Heart left ventricle (tissue), 16 donors: ENCODE measurements at regions not wholly inside any gene's neighbourhood (a gene's known extent, or its start where the extent isn't known, plus 50 kb on each side); places are given as distances from the start of the nearest gene placed in this dataset.

ENCODE experiments used
- ATAC-seq, 4 donors: fragments of 200-7000 bp; cut with Tn5 transposase; one replicate each; pipeline ENCODE4 v1.9.1; 2020 to 2022; ENCODE audit warnings: moderate library complexity in 4 of 4, mild to moderate bottlenecking in 3 of 4, moderate number of reproducible peaks in 1 of 4
- DNase-seq, 5 donors: peaks; one replicate each; pipeline ENCODE4 v3.0.0-alpha.2; 2020
- H3K27ac ChIP-seq, 12 donors: fragments of 200-600 bp; sonication (generic) in 4 of 12; one replicate each; pipeline versions ENCODE4 v1.5.0 to v1.8.0; 2016 to 2022; ENCODE audit warnings: mild to moderate bottlenecking in 2 of 12
- H3K27me3 ChIP-seq, 9 donors: fragments of 200-600 bp; sonication (generic) in 2 of 9; one replicate each; pipeline versions ENCODE4 v1.5.1 to v1.8.0; 2016 to 2022; ENCODE audit warnings: mild to moderate bottlenecking in 3 of 9
- H3K36me3 ChIP-seq, 9 donors: fragments of 200-600 bp; sonication (generic) in 2 of 9; one replicate each; pipeline versions ENCODE4 v1.5.0 to v1.8.0; 2018 to 2022; ENCODE audit warnings: mild to moderate bottlenecking in 2 of 9
- H3K4me1 ChIP-seq, 12 donors: fragments of 200-600 bp; sonication (generic) in 4 of 12; one replicate each; pipeline versions ENCODE4 v1.5.0 to v1.8.0; 2016 to 2022; ENCODE audit warnings: mild to moderate bottlenecking in 3 of 12
- H3K4me3 ChIP-seq, 12 donors: fragments of 200-600 bp; sonication (generic) in 4 of 12; one replicate each; pipeline versions ENCODE4 v1.5.0 to v1.8.0; 2017 to 2022; ENCODE audit warnings: mild to moderate bottlenecking in 9 of 12, moderate library complexity in 4 of 12
- H3K9me3 ChIP-seq, 12 donors: fragments of 200-600 bp; sonication (generic) in 4 of 12; one replicate each; pipeline versions ENCODE4 v1.5.0 to v1.8.0; 2016 to 2022; ENCODE audit warnings: mild to moderate bottlenecking in 1 of 12
- CTCF ChIP-seq, 12 donors: fragments of 200-600 bp; sonication (generic) in 4 of 12; IDR thresholded peaks; one replicate each; pipeline versions ENCODE4 v1.5.0 to v1.8.0; 2018 to 2022; ENCODE audit warnings: antibody characterized with exemption in 12 of 12, mild to moderate bottlenecking in 5 of 12
- POLR2A ChIP-seq, 2 donors: fragments of 450-650 bp; IDR thresholded peaks; one replicate each; pipeline ENCODE4 v1.6.1; 2017; ENCODE audit warnings: antibody characterized with exemption in 2 of 2, mild to moderate bottlenecking in 2 of 2, moderate library complexity in 2 of 2
- WGBS, 4 donors: extraction: QIAGEN DNeasy Blood & Tissue Kit in 2 of 4; methylation state at CpG; one replicate each; pipeline versions ENCODE4 v1.1.5 to v1.1.7; 2013 to 2018; 5-methylcytosine and 5-hydroxymethylcytosine counted together
- intact Hi-C, 10 donors: fragments of 100-400 bp; cut with DNase I; formaldehyde crosslinking; loops; one replicate each; pipeline versions ENCODE4 v1.11.1 to v1.14.2; 2022
- donor health status: ischemic (EF 13 %, LVEDD 7.1; RV severe dilation, severe dysfunction).
- donor health status: healthy with polysubstance abuse.
- donor health status: DM: no; HTN: yes; CAD: no.
- donor health status: DM: no; HTN: no; CAD: no.
- donor health status: ischemic (EF 25% LVEDD 6.9; RV normal size, moderate dysfunction).
- donor health status: ischemic (EF 25% LVEDD 5.7; RV mildly dilated, moderate dysfunction).
- donor health status: healthy.
- donor health status: DM: yes; HTN: yes; CAD: no.
- donor health status: ischemic (EF 35%, LVEDD 5.7; RV mildly dilated, moderate dysfunction).
- donor health status: nonischemic (EF 11% LVEDD 7.7; RV severe dilation, severe dysfunction).
- donor health status: DM: yes; HTN: yes; CAD: no.
- donor health status: PGD.
- donor health status: ischemic (EF 29% LVEDD 5.4; RV normal size, mild dysfunction).
- donor health status: nonischemic (EF 23%, LVEDD 6.1; RV moderate dilation, normal function).

DNA sequence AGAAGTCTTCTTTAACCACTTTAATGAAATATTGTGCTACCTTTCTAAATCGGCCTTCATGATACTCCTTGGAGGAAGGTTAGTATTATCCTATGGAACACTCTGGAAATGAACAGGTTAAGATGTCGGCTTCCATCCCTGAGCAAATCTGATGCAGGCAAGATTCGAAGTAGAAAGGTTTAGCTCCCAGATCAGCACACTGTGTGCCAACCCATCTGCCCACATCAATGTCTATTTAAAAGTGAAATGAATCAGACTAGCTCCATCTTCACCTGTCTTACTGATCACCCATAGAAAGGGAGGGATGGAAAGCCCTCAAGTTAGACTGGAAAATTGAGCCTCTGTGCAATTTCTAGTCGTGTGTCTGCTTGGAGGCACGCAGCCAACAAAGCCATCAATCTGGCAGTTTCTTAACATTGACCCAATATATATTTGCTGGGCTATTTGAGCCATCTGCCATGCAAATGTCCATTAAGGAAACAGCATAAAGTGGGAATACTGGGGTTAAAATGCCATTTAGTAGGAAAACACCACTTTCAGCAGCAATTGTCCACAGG, 506.1 kb downstream of the RMST start:
- Histone ChIP-seq H3K9me3 (no peaks in the 10 kb centered on the region), H3K4me1 (no peaks in the 10 kb centered on the region), H3K4me3 (no peak overlapping the region), H3K27ac (no peak overlapping the region), H3K27me3 (no peaks in the 10 kb centered on the region), H3K36me3 (no peaks in the 10 kb centered on the region)
- no peak for DNase-seq
- intact Hi-C loops, result no loop called here
- WGBS, 4 donors, result 59 to 71% (median 66%) methylated on average over 5 of the region's 5 CpGs
- ATAC-seq, result no peak
- TF ChIP-seq CTCF (IDR thresholded peaks at IDR 0.05), result no peak
- TF ChIP-seq POLR2A (IDR thresholded peaks at IDR 0.05), result no peak

- no peak overlapping the region for H3K27ac ChIP-seq
- WGBS, 4 donors, result 71 to 89% (median 77%) methylated on average over 2 of the region's 2 CpGs
- H3K4me3 ChIP-seq, result no peak overlapping the region
- ATAC-seq (no peak), DNase-seq (no peak)
- H3K27me3 ChIP-seq, result no peaks in the 10 kb centered on the region
- no peak for TF ChIP-seq CTCF (IDR thresholded peaks at IDR 0.05)
- TF ChIP-seq POLR2A (IDR thresholded peaks at IDR 0.05), result no peak
- H3K9me3 ChIP-seq, result peaks cover 0 to 17% (median 0%) of the 10 kb centered on the region in 12 donors
- H3K36me3 ChIP-seq, result no peaks in the 10 kb centered on the region
- H3K4me1 ChIP-seq, result no peaks in the 10 kb centered on the region
- intact Hi-C loops, result no loop called here
Measured at GRCh38 chr12:97977870-97978405, 515.3 kb downstream of the RMST start.

- intact Hi-C loops, result loop anchor here in 2 of 10 donors (10.0 kb wide), 2 partner anchors 172 to 428 kb away; no protein-coding TSS in a partner anchor
- H3K36me3 ChIP-seq, result no peaks in the 10 kb centered on the region
- no peak overlapping the region for H3K27ac ChIP-seq
- peaks cover 0 to 4% (median 0%) of the 10 kb centered on the region in 12 donors for H3K4me1 ChIP-seq
- peaks cover 0 to 15% (median 0%) of the 10 kb centered on the region in 12 donors for H3K9me3 ChIP-seq
- DNase-seq (no peak), ATAC-seq (no peak)
- WGBS, 4 donors, result 80 to 90% (median 84%) methylated on average over 3 of the region's 3 CpGs
- H3K4me3 ChIP-seq, result no peak overlapping the region
- TF ChIP-seq POLR2A (IDR thresholded peaks at IDR 0.05), result no peak
- TF ChIP-seq CTCF (IDR thresholded peaks at IDR 0.05), result no peak
- no peaks in the 10 kb centered on the region for H3K27me3 ChIP-seq
Measured at GRCh38 chr12:97982684-97983083, 520.1 kb downstream of the RMST start.

DNA sequence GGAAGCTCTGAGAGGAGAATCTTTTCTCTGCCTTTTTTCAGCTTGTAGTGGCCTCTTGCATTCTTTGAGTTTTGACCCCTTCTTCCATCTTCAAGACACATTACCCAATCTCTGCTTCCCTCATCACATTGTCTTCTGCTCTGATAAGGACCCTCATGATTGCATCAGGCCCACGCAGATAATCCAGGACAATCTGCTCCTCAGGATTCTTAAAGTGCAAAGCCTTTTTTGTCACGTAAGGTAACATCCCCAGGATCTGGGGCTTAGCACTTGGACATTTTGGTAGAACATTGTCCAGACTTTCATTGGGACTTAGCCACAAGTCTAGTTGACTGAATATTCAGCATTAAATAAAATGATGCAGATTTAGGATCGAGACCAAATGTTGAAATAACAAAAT, 521.2 kb downstream of the RMST start:
- intact Hi-C loops, result loop anchor here in 2 of 10 donors (10.0 kb wide), 2 partner anchors 171 to 429 kb away; no protein-coding TSS in a partner anchor
- WGBS, 4 donors, result 53 to 71% (median 68%) methylated on average over 3 of the region's 3 CpGs
- H3K4me3 ChIP-seq, result no peak overlapping the region
- H3K27me3 ChIP-seq, result no peaks in the 10 kb centered on the region
- TF ChIP-seq CTCF (IDR thresholded peaks at IDR 0.05), result no peak
- TF ChIP-seq POLR2A (IDR thresholded peaks at IDR 0.05), result no peak
- ATAC-seq (no peak), DNase-seq (no peak)
- H3K4me1 ChIP-seq, result peaks cover 0 to 4% (median 0%) of the 10 kb centered on the region in 12 donors
- H3K27ac ChIP-seq, result no peak overlapping the region
- H3K9me3 ChIP-seq, result peaks cover 0 to 15% (median 0%) of the 10 kb centered on the region in 12 donors
- no peaks in the 10 kb centered on the region for H3K36me3 ChIP-seq
